OCI-LY7 (cell line): ENCODE measurements at regions not wholly inside any gene's neighbourhood (a gene's known extent, or its start where the extent isn't known, plus 50 kb on each side); places are given as distances from the start of the nearest gene placed in this dataset.

ENCODE experiments used
- CTCF ChIP-seq: fragments of 200-600 bp; sonication (generic); conservative IDR thresholded peaks from 2 replicates; pipeline ENCODE4 v1.5.1; 2014; ENCODE audit warnings: mild to moderate bottlenecking, antibody characterized with exemption, low read length, moderate library complexity, mixed read lengths
- EZH2phosphoT487 ChIP-seq: fragments of 200-600 bp; sonication (generic); IDR thresholded peaks from 2 replicates; pipeline ENCODE4 v1.6.1; 2018; ENCODE audit warnings: low read depth, borderline replicate concordance, mild to moderate bottlenecking, mixed run types, antibody characterized with exemption, low read length, moderate library complexity, mixed read lengths

GRCh38 chrX:45435481-45435880, 234.8 kb upstream of the DIPK2B start:
- TF ChIP-seq EZH2phosphoT487: no peak
- TF ChIP-seq CTCF: no peak
